Progenitor cell of endocrine pancreas (in vitro differentiated cells): ENCODE measurements at regions not wholly inside any gene's neighbourhood (a gene's known extent, or its start where the extent isn't known, plus 50 kb on each side); places are given as distances from the start of the nearest gene placed in this dataset.

Experiments
- DNase-seq: peaks from one replicate; pipeline ENCODE4 v3.0.0; 2021; ENCODE audit warnings: low spot score; ENCODE audit not compliant: unreplicated experiment
- H3K27ac Mint-ChIP-seq: 2 replicates; pipeline ENCODE4 v1.8.0; 2021; ENCODE audit warnings: mild to moderate bottlenecking, moderate library complexity, mixed read lengths
- H3K27me3 Mint-ChIP-seq: 2 replicates; pipeline ENCODE4 v1.8.0; 2021; ENCODE audit warnings: mixed read lengths
- H3K36me3 Mint-ChIP-seq: 2 replicates; pipeline ENCODE4 v1.8.0; 2022; ENCODE audit warnings: mixed read lengths; ENCODE audit not compliant: insufficient read depth
- H3K4me1 Mint-ChIP-seq: 2 replicates; pipeline ENCODE4 v1.8.0; 2021; ENCODE audit warnings: low read depth, mixed read lengths
- H3K4me3 Mint-ChIP-seq: 2 replicates; pipeline ENCODE4 v1.8.0; 2021; ENCODE audit warnings: low read depth, mild to moderate bottlenecking, moderate library complexity, mixed read lengths
- H3K9me3 Mint-ChIP-seq: 2 replicates; pipeline ENCODE4 v1.8.0; 2021; ENCODE audit warnings: low read depth, mixed read lengths
- TF ChIP-seq, protein P1 (sequence below): fragments of 200-600 bp; sonication (generic); IDR thresholded peaks from one replicate; pipeline ENCODE4 v1.5.0; 2021; ENCODE audit warnings: antibody characterized with exemption, mild to moderate bottlenecking; ENCODE audit not compliant: unreplicated experiment

GRCh38 chr15:56820333-56820732 is 87.0 kb upstream of the ZNF280D start:
- TF ChIP-seq, protein P1, sequence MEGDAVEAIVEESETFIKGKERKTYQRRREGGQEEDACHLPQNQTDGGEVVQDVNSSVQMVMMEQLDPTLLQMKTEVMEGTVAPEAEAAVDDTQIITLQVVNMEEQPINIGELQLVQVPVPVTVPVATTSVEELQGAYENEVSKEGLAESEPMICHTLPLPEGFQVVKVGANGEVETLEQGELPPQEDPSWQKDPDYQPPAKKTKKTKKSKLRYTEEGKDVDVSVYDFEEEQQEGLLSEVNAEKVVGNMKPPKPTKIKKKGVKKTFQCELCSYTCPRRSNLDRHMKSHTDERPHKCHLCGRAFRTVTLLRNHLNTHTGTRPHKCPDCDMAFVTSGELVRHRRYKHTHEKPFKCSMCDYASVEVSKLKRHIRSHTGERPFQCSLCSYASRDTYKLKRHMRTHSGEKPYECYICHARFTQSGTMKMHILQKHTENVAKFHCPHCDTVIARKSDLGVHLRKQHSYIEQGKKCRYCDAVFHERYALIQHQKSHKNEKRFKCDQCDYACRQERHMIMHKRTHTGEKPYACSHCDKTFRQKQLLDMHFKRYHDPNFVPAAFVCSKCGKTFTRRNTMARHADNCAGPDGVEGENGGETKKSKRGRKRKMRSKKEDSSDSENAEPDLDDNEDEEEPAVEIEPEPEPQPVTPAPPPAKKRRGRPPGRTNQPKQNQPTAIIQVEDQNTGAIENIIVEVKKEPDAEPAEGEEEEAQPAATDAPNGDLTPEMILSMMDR: no peak
- Mint-ChIP-seq H3K4me3 (no peak overlapping the region), H3K4me1 (peaks cover 4% of the 10 kb centered on the region), H3K27me3 (no peaks in the 10 kb centered on the region), H3K36me3 (no peaks in the 10 kb centered on the region), H3K27ac (no peak overlapping the region), H3K9me3 (no peaks in the 10 kb centered on the region)
- no peak for DNase-seq

DNA sequence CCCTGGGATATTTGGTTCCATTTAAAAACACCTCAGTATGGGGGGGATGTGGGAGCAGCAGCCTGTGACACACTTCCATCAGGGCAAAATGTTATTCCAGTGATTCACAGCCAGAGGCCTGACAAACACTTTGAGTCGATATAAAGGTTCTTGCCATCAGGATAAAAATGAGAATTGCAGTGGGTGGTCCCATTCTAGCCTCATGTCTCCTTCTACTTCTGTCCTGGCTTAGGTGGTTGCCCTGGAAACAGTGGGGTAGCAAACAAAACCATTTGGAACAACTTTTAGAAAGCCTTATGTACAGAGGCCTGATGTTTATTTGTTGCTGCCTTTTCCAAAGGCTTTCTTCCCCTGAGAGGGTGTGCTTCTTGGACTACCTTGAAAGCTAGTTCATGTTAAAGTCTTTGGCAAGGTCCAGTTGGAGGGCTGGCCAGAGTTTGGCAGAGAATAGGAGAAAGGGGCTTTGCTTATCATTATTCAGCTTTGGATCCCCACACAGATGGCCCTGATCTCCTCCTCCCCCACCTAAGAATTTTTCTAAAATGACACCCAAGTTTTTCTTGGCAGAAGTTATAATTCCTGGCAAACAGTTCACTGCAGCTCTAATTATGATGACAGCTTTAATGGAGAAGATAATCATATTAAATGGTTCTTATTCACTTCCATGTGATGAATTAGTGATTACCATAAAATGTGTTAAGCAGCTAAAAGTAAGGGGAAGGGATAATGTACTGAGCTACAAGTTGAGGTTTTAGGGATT is 84.2 kb upstream of the ZNF280D start:
- H3K36me3 Mint-ChIP-seq: no peaks in the 10 kb centered on the region
- peaks cover 6% of the 10 kb centered on the region for H3K4me1 Mint-ChIP-seq
- no peak overlapping the region for H3K4me3 Mint-ChIP-seq
- H3K27me3 Mint-ChIP-seq: no peaks in the 10 kb centered on the region
- TF ChIP-seq, protein P1: no peak
- H3K9me3 Mint-ChIP-seq: no peaks in the 10 kb centered on the region
- no peak for DNase-seq
- no peak overlapping the region for H3K27ac Mint-ChIP-seq

DNA sequence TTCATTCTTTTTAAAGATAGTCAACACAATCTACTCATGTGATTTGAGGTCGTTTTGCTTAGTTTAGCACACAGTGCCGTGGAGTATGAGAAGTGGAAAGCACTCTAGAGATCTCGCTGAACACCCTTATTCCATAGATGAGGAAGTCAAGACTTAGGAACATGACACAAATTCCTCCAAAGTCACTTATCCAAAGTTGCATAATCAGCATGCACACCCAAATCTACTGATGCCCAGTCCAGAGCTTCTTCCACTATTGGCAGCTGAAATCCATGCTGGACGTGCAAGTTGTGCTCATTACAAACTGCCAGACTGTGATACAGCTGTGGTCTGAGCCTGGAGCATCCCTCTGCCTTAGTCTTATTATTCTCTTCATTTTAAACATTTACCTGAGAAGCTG is 83.5 kb upstream of the ZNF280D start:
- H3K36me3 Mint-ChIP-seq: no peaks in the 10 kb centered on the region
- H3K27ac Mint-ChIP-seq: no peak overlapping the region
- no peaks in the 10 kb centered on the region for H3K27me3 Mint-ChIP-seq
- no peak overlapping the region for H3K4me3 Mint-ChIP-seq
- H3K4me1 Mint-ChIP-seq: peaks cover 12% of the 10 kb centered on the region
- no peak for DNase-seq
- TF ChIP-seq, protein P1: no peak
- no peaks in the 10 kb centered on the region for H3K9me3 Mint-ChIP-seq

DNA sequence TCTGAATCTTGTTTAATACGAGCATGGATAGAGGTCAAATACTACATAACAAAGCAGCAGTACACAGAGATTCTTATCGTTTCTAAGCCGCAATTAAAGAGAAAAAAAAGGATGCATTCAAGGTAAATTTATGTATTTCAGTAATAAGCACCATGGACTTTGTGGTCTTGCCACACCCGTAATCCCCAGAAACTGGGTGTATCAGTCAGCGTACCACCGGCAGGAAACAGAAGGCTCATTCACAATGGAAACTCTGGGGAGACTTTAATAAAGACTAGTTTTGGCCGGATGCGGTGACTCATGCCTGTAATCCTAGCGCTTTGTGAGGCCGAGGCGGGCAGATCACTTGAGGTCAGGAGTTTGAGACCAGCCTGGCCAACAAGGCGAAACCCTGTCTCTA is 81.9 kb upstream of the ZNF280D start:
- Mint-ChIP-seq H3K27me3 (no peaks in the 10 kb centered on the region), H3K27ac (no peak overlapping the region), H3K4me3 (no peak overlapping the region), H3K36me3 (no peaks in the 10 kb centered on the region), H3K9me3 (peaks cover 5% of the 10 kb centered on the region), H3K4me1 (peaks cover 16% of the 10 kb centered on the region)
- TF ChIP-seq, protein P1: no peak
- no peak for DNase-seq

GRCh38 chr15:56814429-56814828 is 81.1 kb upstream of the ZNF280D start:
- TF ChIP-seq, protein P1: no peak
- no peak overlapping the region for H3K27ac Mint-ChIP-seq
- peaks cover 5% of the 10 kb centered on the region for H3K9me3 Mint-ChIP-seq
- peaks cover 16% of the 10 kb centered on the region for H3K4me1 Mint-ChIP-seq
- H3K36me3 Mint-ChIP-seq: no peaks in the 10 kb centered on the region
- no peak for DNase-seq
- no peak overlapping the region for H3K4me3 Mint-ChIP-seq
- no peaks in the 10 kb centered on the region for H3K27me3 Mint-ChIP-seq
